GM12878 (cell line): ENCODE measurements at regions not wholly inside any gene's neighbourhood (a gene's known extent, or its start where the extent isn't known, plus 50 kb on each side); places are given as distances from the start of the nearest gene placed in this dataset.

Source experiments
- ATAC-seq: fragments of 200-7000 bp; cut with Tn5 transposase; 3 replicates; pipeline ENCODE4 v1.9.1; 2020; ENCODE audit warnings: mild to moderate bottlenecking, moderate library complexity
- BruUV-seq: library from RNA; stranded (reverse); fragments of 400-500 nt; replicated peaks from 2 replicates; lab custom pipeline; 2021; lab: Mats Ljungman, UMichigan
- CTCF ChIA-PET: fragments of 300-600 bp; sonication (Branson Sonifier 250); formaldehyde crosslinking; extraction: SDS; loops from one replicate; lab custom pipeline; 2021; ENCODE audit warnings: inconsistent platforms; lab: Yijun Ruan, JAX
- POLR2A ChIA-PET: fragments of 350-600 bp; formaldehyde crosslinking; extraction: SDS; loops from one replicate; lab custom pipeline; 2021; ENCODE audit warnings: inconsistent platforms; lab: Charles Lee
- RAD21 ChIA-PET: fragments of 300-600 bp; sonication (Branson Sonifier 250); formaldehyde crosslinking; loops from one replicate; lab custom pipeline; 2023; ENCODE audit warnings: antibody characterized with exemption; ENCODE audit not compliant: unreplicated experiment; lab: Charles Lee
- SMC1A ChIA-PET: fragments of 300-600 bp; sonication (Branson Sonifier 250); formaldehyde crosslinking; loops from one replicate; lab custom pipeline; 2023; ENCODE audit not compliant: unreplicated experiment, uncharacterized antibody; lab: Charles Lee
- DNase-seq: peaks from one replicate; pipeline ENCODE4 v3.0.0-alpha.2; 2011; ENCODE audit warnings: low read depth, low spot score
- FAIRE-seq: peaks from 3 replicates; lab custom pipeline; 2011; peaks lifted over from hg19 to GRCh38; lab: Jason Lieb, UNC
- H2AFZ ChIP-seq: 2 replicates; pipeline ENCODE4 v1.6.0; 2011; ENCODE audit warnings: low read depth, low read length, control low read depth; ENCODE audit not compliant: control insufficient read depth
- H3K27ac ChIP-seq: 2 replicates; pipeline ENCODE4 v1.5.1; 2011; ENCODE audit warnings: control low read depth; ENCODE audit not compliant: control insufficient read depth, insufficient read depth
- H3K27me3 ChIP-seq, 2 experiments: replicated peaks in 1 of 2; 2 replicates each; pipeline versions ENCODE4 v1.6.0 to v1.6.1; 2011; ENCODE audit warnings: low read length in 1 of 2; ENCODE audit not compliant: control insufficient read depth in 2 of 2, insufficient read depth in 2 of 2
- H3K36me3 ChIP-seq, 2 experiments: 2 replicates each; pipeline ENCODE4 v1.5.1; 2011; ENCODE audit warnings: low read length in 1 of 2; ENCODE audit not compliant: control insufficient read depth in 2 of 2, insufficient read depth in 2 of 2
- H3K4me1 ChIP-seq: 2 replicates; pipeline ENCODE4 v1.6.1; 2011; ENCODE audit warnings: mild to moderate bottlenecking, low read length, moderate library complexity, mixed read lengths; ENCODE audit not compliant: control insufficient read depth, insufficient read depth
- H3K4me2 ChIP-seq: 2 replicates; pipeline ENCODE4 v1.6.0; 2011; ENCODE audit warnings: control low read depth; ENCODE audit not compliant: control insufficient read depth, insufficient read depth
- H3K4me3 ChIP-seq: fragments of 200-600 bp; sonication (generic); 2 replicates; pipeline ENCODE4 v1.5.1; 2016
- H3K79me2 ChIP-seq: 2 replicates; pipeline ENCODE4 v1.6.0; 2011; ENCODE audit warnings: low read length; ENCODE audit not compliant: control insufficient read depth, insufficient read depth
- H3K9ac ChIP-seq: 2 replicates; pipeline ENCODE4 v1.8.0; 2011; ENCODE audit warnings: low read length, control low read depth, mixed read lengths; ENCODE audit not compliant: control insufficient read depth, insufficient read depth
- H3K9me3 ChIP-seq: replicated peaks from 3 replicates; pipeline ENCODE4 v1.5.1; 2011; ENCODE audit warnings: mild to moderate bottlenecking, low read length; ENCODE audit not compliant: control insufficient read depth, insufficient read depth
- H4K20me1 ChIP-seq: 2 replicates; pipeline ENCODE4 v1.6.0; 2011; ENCODE audit not compliant: control insufficient read depth, insufficient read depth
- CREM ChIP-seq: IDR thresholded peaks from 2 replicates; pipeline ENCODE4 v1.6.1; 2014; ENCODE audit warnings: antibody characterized with exemption, low read depth
- GABPA ChIP-seq: IDR thresholded peaks from 2 replicates; pipeline ENCODE4 v1.6.1; 2014; ENCODE audit warnings: antibody characterized with exemption, low read depth, mild to moderate bottlenecking, inconsistent platforms
- KAT2A ChIP-seq: conservative IDR thresholded peaks from 2 replicates; pipeline ENCODE4 v1.6.1; 2011; ENCODE audit warnings: low read depth, low read length; ENCODE audit not compliant: control insufficient read depth
- KDM1A ChIP-seq: fragments of 200-600 bp; sonication (generic); IDR thresholded peaks from 2 replicates; pipeline ENCODE4 v1.6.1; 2016; ENCODE audit warnings: borderline replicate concordance
- MEF2A ChIP-seq: IDR thresholded peaks from 2 replicates; pipeline ENCODE4 v1.6.1; 2011; ENCODE audit warnings: low read depth, mild to moderate bottlenecking, low read length, moderate library complexity; ENCODE audit not compliant: insufficient read depth
- NFYA ChIP-seq: IDR thresholded peaks from 2 replicates; pipeline ENCODE4 v1.6.1; 2011; ENCODE audit warnings: low read depth, mild to moderate bottlenecking, low read length, improper control_type of control experiment, borderline replicate concordance
- RAD21 ChIP-seq: IDR thresholded peaks from 2 replicates; pipeline ENCODE4 v1.6.1; 2011; ENCODE audit warnings: mild to moderate bottlenecking, low read depth, low read length, moderate library complexity; ENCODE audit not compliant: insufficient read depth
- SPI1 ChIP-seq: IDR thresholded peaks from 2 replicates; pipeline ENCODE4 v1.6.1; 2011; ENCODE audit warnings: low read depth, mild to moderate bottlenecking, low read length, moderate library complexity, borderline replicate concordance; ENCODE audit not compliant: insufficient read depth
- TCF12 ChIP-seq: IDR thresholded peaks from 2 replicates; pipeline ENCODE4 v1.6.1; 2011; ENCODE audit warnings: low read depth, mild to moderate bottlenecking, low read length
- TCF3 ChIP-seq: IDR thresholded peaks from 2 replicates; pipeline ENCODE4 v1.6.1; 2012; ENCODE audit warnings: low read depth, mild to moderate bottlenecking, low read length, borderline replicate concordance; ENCODE audit not compliant: insufficient read depth
- ZZZ3 ChIP-seq: IDR thresholded peaks from 2 replicates; pipeline ENCODE4 v1.6.1; 2011; ENCODE audit warnings: low read depth; ENCODE audit not compliant: control insufficient read depth, insufficient read length
- WGBS: methylation state at CpG from one replicate; pipeline ENCODE4 v1.1.6; 2016; ENCODE audit warnings: low lambda C conversion rate; ENCODE audit not compliant: insufficient replicate concordance, insufficient coverage; ENCODE audit errors: missing lambda C conversion rate; 5-methylcytosine and 5-hydroxymethylcytosine counted together
- in situ Hi-C: fragments of 300-500 bp; cut with MboI; formaldehyde crosslinking; loops from 9 replicates; pipeline ENCODE4 v1.14.3; 2018; ENCODE audit warnings: mixed read lengths
- intact Hi-C: fragments of 100-400 bp; cut with micrococcal nuclease; formaldehyde crosslinking; loops from one replicate; pipeline ENCODE4 v1.14.2; 2022; ENCODE audit not compliant: unreplicated experiment
- TF ChIP-seq, protein P1 (sequence below): fragments of 450-650 bp; formaldehyde crosslinking; IDR thresholded peaks from 2 replicates; pipeline ENCODE4 v1.4.0; 2022; ENCODE audit warnings: mild to moderate bottlenecking, moderate library complexity
- TF ChIP-seq, protein P2 (sequence below): fragments of 450-650 bp; formaldehyde crosslinking; IDR thresholded peaks from 2 replicates; pipeline ENCODE4 v1.5.0; 2022; ENCODE audit warnings: mild to moderate bottlenecking, missing genetic modification characterization

DNA sequence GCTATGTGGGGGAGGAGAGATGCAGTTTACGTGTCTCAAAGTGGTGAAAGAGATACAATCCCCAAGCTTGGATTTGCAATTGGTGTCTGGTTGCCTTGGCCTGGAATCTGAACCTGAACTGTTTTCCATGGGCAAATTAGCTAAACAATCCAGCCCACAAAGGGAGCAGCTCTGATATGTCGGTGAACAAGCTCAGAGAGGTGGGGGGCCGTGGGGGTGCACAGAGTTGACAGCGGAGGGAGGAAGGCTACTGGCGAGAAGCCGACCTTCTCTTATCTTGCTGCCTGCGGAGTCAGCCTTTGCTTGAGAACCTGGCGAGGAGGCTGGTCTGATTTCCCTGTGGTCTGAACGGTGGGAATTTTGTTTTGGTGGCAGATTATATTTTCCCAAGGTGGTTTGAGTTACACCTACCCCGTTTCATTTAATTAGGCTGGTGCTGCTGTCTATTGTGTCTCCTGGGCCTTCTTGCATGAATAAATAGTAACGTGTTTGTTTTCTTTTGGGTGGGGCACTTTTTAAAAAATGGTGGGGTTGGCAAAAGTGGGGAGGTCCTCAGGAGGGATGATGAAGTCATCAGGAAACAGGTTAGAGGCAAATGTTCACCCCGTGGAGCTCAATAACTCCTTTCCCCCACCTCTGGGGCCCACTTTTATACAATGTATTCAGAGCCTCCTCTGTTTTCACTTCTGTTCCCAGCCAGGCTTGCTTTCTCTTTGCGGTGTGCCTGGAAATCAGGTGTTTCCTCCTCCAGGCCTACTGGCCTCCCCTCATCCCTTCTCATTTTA lies 80.9 kb upstream of the IGFBP5 start:
- ATAC-seq (no peak), DNase-seq (no peak), FAIRE-seq (no peak)
- 27% methylated on average over 13 of the region's 13 CpGs for WGBS
- ChIA-PET RAD21 (no interaction called here), CTCF (interaction anchor here (2.0 kb wide), 1 partner anchor 390 kb away, joined by 5 read pairs; no protein-coding TSS in a partner anchor), SMC1A (interaction anchor here (0.8 kb wide), 1 partner anchor 49 kb away, joined by 3 read pairs; no protein-coding TSS in a partner anchor), POLR2A (no interaction called here)
- Histone ChIP-seq H3K27me3 (peaks cover 0 to 4% of the 10 kb centered on the region in 2 experiments; a peak in 1 of 4 replicates), H2AFZ (no peak overlapping the region), H3K36me3 (no peaks in the 10 kb centered on the region), H3K4me2 (no peak overlapping the region), H4K20me1 (no peaks in the 10 kb centered on the region), H3K9ac (no peak overlapping the region), H3K79me2 (no peaks in the 10 kb centered on the region), H3K4me3 (no peak overlapping the region), H3K4me1 (no peaks in the 10 kb centered on the region), H3K9me3 (no peaks in the 10 kb centered on the region), H3K27ac (no peak overlapping the region)
- BruUV-seq = no TSS peak
- TF ChIP-seq MEF2A (no peak), KDM1A (no peak), NFYA (no peak), GABPA (no peak), SPI1 (no peak), TCF12 (no peak), KAT2A (no peak), TCF3 (no peak), ZZZ3 (no peak), RAD21 (no peak), CREM (no peak)
- TF ChIP-seq, protein P1, sequence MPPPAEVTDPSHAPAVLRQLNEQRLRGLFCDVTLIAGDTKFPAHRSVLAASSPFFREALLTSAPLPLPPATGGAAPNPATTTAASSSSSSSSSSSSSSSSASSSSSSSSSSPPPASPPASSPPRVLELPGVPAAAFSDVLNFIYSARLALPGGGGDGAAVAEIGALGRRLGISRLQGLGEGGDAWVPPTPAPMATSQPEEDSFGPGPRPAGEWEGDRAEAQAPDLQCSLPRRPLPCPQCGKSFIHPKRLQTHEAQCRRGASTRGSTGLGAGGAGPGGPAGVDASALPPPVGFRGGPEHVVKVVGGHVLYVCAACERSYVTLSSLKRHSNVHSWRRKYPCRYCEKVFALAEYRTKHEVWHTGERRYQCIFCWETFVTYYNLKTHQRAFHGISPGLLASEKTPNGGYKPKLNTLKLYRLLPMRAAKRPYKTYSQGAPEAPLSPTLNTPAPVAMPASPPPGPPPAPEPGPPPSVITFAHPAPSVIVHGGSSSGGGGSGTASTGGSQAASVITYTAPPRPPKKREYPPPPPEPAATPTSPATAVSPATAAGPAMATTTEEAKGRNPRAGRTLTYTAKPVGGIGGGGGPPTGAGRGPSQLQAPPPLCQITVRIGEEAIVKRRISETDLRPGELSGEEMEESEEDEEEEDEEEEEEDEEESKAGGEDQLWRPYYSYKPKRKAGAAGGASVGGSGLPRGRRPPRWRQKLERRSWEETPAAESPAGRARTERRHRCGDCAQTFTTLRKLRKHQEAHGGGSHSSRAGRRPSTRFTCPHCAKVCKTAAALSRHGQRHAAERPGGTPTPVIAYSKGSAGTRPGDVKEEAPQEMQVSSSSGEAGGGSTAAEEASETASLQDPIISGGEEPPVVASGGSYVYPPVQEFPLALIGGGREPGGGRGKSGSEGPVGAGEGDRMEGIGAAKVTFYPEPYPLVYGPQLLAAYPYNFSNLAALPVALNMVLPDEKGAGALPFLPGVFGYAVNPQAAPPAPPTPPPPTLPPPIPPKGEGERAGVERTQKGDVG = no peak
- TF ChIP-seq, protein P2, sequence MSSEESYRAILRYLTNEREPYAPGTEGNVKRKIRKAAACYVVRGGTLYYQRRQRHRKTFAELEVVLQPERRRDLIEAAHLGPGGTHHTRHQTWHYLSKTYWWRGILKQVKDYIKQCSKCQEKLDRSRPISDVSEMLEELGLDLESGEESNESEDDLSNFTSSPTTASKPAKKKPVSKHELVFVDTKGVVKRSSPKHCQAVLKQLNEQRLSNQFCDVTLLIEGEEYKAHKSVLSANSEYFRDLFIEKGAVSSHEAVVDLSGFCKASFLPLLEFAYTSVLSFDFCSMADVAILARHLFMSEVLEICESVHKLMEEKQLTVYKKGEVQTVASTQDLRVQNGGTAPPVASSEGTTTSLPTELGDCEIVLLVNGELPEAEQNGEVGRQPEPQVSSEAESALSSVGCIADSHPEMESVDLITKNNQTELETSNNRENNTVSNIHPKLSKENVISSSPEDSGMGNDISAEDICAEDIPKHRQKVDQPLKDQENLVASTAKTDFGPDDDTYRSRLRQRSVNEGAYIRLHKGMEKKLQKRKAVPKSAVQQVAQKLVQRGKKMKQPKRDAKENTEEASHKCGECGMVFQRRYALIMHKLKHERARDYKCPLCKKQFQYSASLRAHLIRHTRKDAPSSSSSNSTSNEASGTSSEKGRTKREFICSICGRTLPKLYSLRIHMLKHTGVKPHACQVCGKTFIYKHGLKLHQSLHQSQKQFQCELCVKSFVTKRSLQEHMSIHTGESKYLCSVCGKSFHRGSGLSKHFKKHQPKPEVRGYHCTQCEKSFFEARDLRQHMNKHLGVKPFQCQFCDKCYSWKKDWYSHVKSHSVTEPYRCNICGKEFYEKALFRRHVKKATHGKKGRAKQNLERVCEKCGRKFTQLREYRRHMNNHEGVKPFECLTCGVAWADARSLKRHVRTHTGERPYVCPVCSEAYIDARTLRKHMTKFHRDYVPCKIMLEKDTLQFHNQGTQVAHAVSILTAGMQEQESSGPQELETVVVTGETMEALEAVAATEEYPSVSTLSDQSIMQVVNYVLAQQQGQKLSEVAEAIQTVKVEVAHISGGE (CRISPR knock-in tag) = no peak
- intact Hi-C loops (loop anchor here (2.0 kb wide), 1 partner anchor 391 kb away; no protein-coding TSS in a partner anchor), in situ Hi-C loops (no loop called here)
